ENCODE measurements at regions not wholly inside any gene's neighbourhood (a gene's known extent, or its start where the extent isn't known, plus 50 kb on each side); places are given as distances from the start of the nearest gene placed in this dataset.

- Histone ChIP-seq H3K4me3 (ENCODE audit: insufficient read depth, low read depth, low read length) (no peak overlapping the region), H3K27me3 (ENCODE audit: control insufficient read depth, insufficient read depth, low read length) (no peaks in the 10 kb centered on the region), H3K36me3 (replicated peaks; ENCODE audit: control insufficient read depth, insufficient read depth, low read length) (no peaks in the 10 kb centered on the region)
- DNase-seq, result no peak
Measured at GRCh38 chr9:26026423-26027100, 348.3 kb upstream of the TUSC1 start.

GRCh38 chr9:26013199-26013598 lies 335.0 kb upstream of the TUSC1 start:
- no peak overlapping the region for H3K4me3 ChIP-seq (ENCODE audit: insufficient read depth, low read depth, low read length)
- H3K36me3 ChIP-seq (replicated peaks; ENCODE audit: control insufficient read depth, insufficient read depth, low read length), result no peaks in the 10 kb centered on the region
- no peak for DNase-seq
- H3K27me3 ChIP-seq (ENCODE audit: control insufficient read depth, insufficient read depth, low read length), result no peaks in the 10 kb centered on the region

GRCh38 chr9:26012797-26013196 lies 334.6 kb upstream of the TUSC1 start:
- no peaks in the 10 kb centered on the region for H3K36me3 ChIP-seq (replicated peaks; ENCODE audit: control insufficient read depth, insufficient read depth, low read length)
- DNase-seq, result no peak
- H3K4me3 ChIP-seq (ENCODE audit: insufficient read depth, low read depth, low read length), result no peak overlapping the region
- no peaks in the 10 kb centered on the region for H3K27me3 ChIP-seq (ENCODE audit: control insufficient read depth, insufficient read depth, low read length)

GRCh38 chr9:25994605-25995004 lies 316.4 kb upstream of the TUSC1 start:
- H3K36me3 ChIP-seq (replicated peaks; ENCODE audit: control insufficient read depth, insufficient read depth, low read length), result no peaks in the 10 kb centered on the region
- H3K4me3 ChIP-seq (ENCODE audit: insufficient read depth, low read depth, low read length), result no peak overlapping the region
- no peaks in the 10 kb centered on the region for H3K27me3 ChIP-seq (ENCODE audit: control insufficient read depth, insufficient read depth, low read length)
- DNase-seq, result no peak

GRCh38 chr9:25990376-25990775 lies 312.1 kb upstream of the TUSC1 start:
- Histone ChIP-seq H3K36me3 (replicated peaks; ENCODE audit: control insufficient read depth, insufficient read depth, low read length) (no peaks in the 10 kb centered on the region), H3K27me3 (ENCODE audit: control insufficient read depth, insufficient read depth, low read length) (no peaks in the 10 kb centered on the region), H3K4me3 (ENCODE audit: insufficient read depth, low read depth, low read length) (no peak overlapping the region)
- DNase-seq, result no peak

- Histone ChIP-seq H3K27me3 (ENCODE audit: control insufficient read depth, insufficient read depth, low read length) (no peaks in the 10 kb centered on the region), H3K36me3 (replicated peaks; ENCODE audit: control insufficient read depth, insufficient read depth, low read length) (no peaks in the 10 kb centered on the region), H3K4me3 (ENCODE audit: insufficient read depth, low read depth, low read length) (no peak overlapping the region)
- DNase-seq, result no peak
Measured at GRCh38 chr9:25975667-25976066, 297.4 kb upstream of the TUSC1 start.

GRCh38 chr9:25964239-25964638 lies 286.0 kb upstream of the TUSC1 start:
- peak; percentile 46 for DNase-seq
- H3K27me3 ChIP-seq (ENCODE audit: control insufficient read depth, insufficient read depth, low read length), result no peaks in the 10 kb centered on the region
- H3K4me3 ChIP-seq (ENCODE audit: insufficient read depth, low read depth, low read length), result no peak overlapping the region
- no peaks in the 10 kb centered on the region for H3K36me3 ChIP-seq (replicated peaks; ENCODE audit: control insufficient read depth, insufficient read depth, low read length)

- no peak overlapping the region for H3K4me3 ChIP-seq (ENCODE audit: insufficient read depth, low read depth, low read length)
- no peak for DNase-seq
- no peaks in the 10 kb centered on the region for H3K36me3 ChIP-seq (replicated peaks; ENCODE audit: control insufficient read depth, insufficient read depth, low read length)
- H3K27me3 ChIP-seq (ENCODE audit: control insufficient read depth, insufficient read depth, low read length), result no peaks in the 10 kb centered on the region
Measured at GRCh38 chr9:25960178-25960577, 281.9 kb upstream of the TUSC1 start.

GRCh38 chr9:25954209-25954608 lies 276.0 kb upstream of the TUSC1 start:
- no peak for DNase-seq
- H3K4me3 ChIP-seq (ENCODE audit: insufficient read depth, low read depth, low read length), result no peak overlapping the region
- no peaks in the 10 kb centered on the region for H3K36me3 ChIP-seq (replicated peaks; ENCODE audit: control insufficient read depth, insufficient read depth, low read length)
- no peaks in the 10 kb centered on the region for H3K27me3 ChIP-seq (ENCODE audit: control insufficient read depth, insufficient read depth, low read length)

GRCh38 chr9:25948182-25948581 lies 269.9 kb upstream of the TUSC1 start:
- H3K27me3 ChIP-seq (ENCODE audit: control insufficient read depth, insufficient read depth, low read length), result no peaks in the 10 kb centered on the region
- no peak for DNase-seq
- no peak overlapping the region for H3K4me3 ChIP-seq (ENCODE audit: insufficient read depth, low read depth, low read length)
- H3K36me3 ChIP-seq (replicated peaks; ENCODE audit: control insufficient read depth, insufficient read depth, low read length), result no peaks in the 10 kb centered on the region

GRCh38 chr9:25939126-25939525 lies 260.9 kb upstream of the TUSC1 start:
- no peak overlapping the region for H3K4me3 ChIP-seq (ENCODE audit: insufficient read depth, low read depth, low read length)
- no peaks in the 10 kb centered on the region for H3K27me3 ChIP-seq (ENCODE audit: control insufficient read depth, insufficient read depth, low read length)
- DNase-seq, result no peak
- H3K36me3 ChIP-seq (replicated peaks; ENCODE audit: control insufficient read depth, insufficient read depth, low read length), result no peaks in the 10 kb centered on the region

GRCh38 chr9:25936031-25936430 lies 257.8 kb upstream of the TUSC1 start:
- Histone ChIP-seq H3K27me3 (ENCODE audit: control insufficient read depth, insufficient read depth, low read length) (no peaks in the 10 kb centered on the region), H3K36me3 (replicated peaks; ENCODE audit: control insufficient read depth, insufficient read depth, low read length) (no peaks in the 10 kb centered on the region), H3K4me3 (ENCODE audit: insufficient read depth, low read depth, low read length) (no peak overlapping the region)
- no peak for DNase-seq

- no peak for DNase-seq
- no peaks in the 10 kb centered on the region for H3K36me3 ChIP-seq (replicated peaks; ENCODE audit: control insufficient read depth, insufficient read depth, low read length)
- H3K27me3 ChIP-seq (ENCODE audit: control insufficient read depth, insufficient read depth, low read length), result no peaks in the 10 kb centered on the region
- no peak overlapping the region for H3K4me3 ChIP-seq (ENCODE audit: insufficient read depth, low read depth, low read length)
Measured at GRCh38 chr9:25935188-25935587, 256.9 kb upstream of the TUSC1 start.

GRCh38 chr9:25918761-25919160 lies 240.5 kb upstream of the TUSC1 start:
- no peaks in the 10 kb centered on the region for H3K36me3 ChIP-seq (replicated peaks; ENCODE audit: control insufficient read depth, insufficient read depth, low read length)
- DNase-seq, result no peak
- H3K4me3 ChIP-seq (ENCODE audit: insufficient read depth, low read depth, low read length), result no peak overlapping the region
- H3K27me3 ChIP-seq (ENCODE audit: control insufficient read depth, insufficient read depth, low read length), result no peaks in the 10 kb centered on the region

GRCh38 chr9:25917731-25918362 lies 239.6 kb upstream of the TUSC1 start:
- Histone ChIP-seq H3K4me3 (ENCODE audit: insufficient read depth, low read depth, low read length) (no peak overlapping the region), H3K36me3 (replicated peaks; ENCODE audit: control insufficient read depth, insufficient read depth, low read length) (no peaks in the 10 kb centered on the region), H3K27me3 (ENCODE audit: control insufficient read depth, insufficient read depth, low read length) (no peaks in the 10 kb centered on the region)
- DNase-seq, result no peak

Measured in H7 (cell line).